CD14-positive monocyte (primary cell): ENCODE measurements at regions not wholly inside any gene's neighbourhood (a gene's known extent, or its start where the extent isn't known, plus 50 kb on each side); places are given as distances from the start of the nearest gene placed in this dataset.

Experiments
- DNase-seq, 3 donors: peaks; one replicate each; pipeline ENCODE4 v3.0.0-alpha.2; 2011 to 2022
- H2AFZ ChIP-seq: 2 replicates; pipeline ENCODE4 v1.6.0; 2012; ENCODE audit warnings: mild to moderate bottlenecking, low read depth, low read length, inconsistent platforms; ENCODE audit not compliant: insufficient read depth, poor library complexity, severe bottlenecking
- H3K27ac ChIP-seq, 2 donors: 1 replicate in 1 of 2; 2 replicates in 1 of 2; pipeline ENCODE4 v1.5.1; 2012 to 2013; ENCODE audit warnings: low read length in 2 of 2, control low read depth in 1 of 2, inconsistent platforms in 1 of 2, low read depth in 1 of 2, mild to moderate bottlenecking in 1 of 2
- H3K27me3 ChIP-seq, 2 donors: one replicate each; pipeline versions ENCODE4 v1.6.0 to v1.6.1; 2011 to 2013; ENCODE audit warnings: low read length in 2 of 2; ENCODE audit not compliant: control insufficient read depth in 2 of 2, insufficient read depth in 2 of 2
- H3K36me3 ChIP-seq, 2 donors: replicated peaks in 1 of 2; 1 replicate in 1 of 2; 2 replicates in 1 of 2; pipeline versions ENCODE4 v1.5.1 to v1.6.1; 2012 to 2013; ENCODE audit warnings: low read length in 2 of 2, control low read depth in 1 of 2, inconsistent platforms in 1 of 2, mild to moderate bottlenecking in 1 of 2; ENCODE audit not compliant: insufficient read depth in 2 of 2, control insufficient read depth in 1 of 2
- H3K4me1 ChIP-seq, 2 donors: 1 replicate in 1 of 2; 2 replicates in 1 of 2; pipeline versions ENCODE4 v1.5.1 to v1.6.1; 2012 to 2013; ENCODE audit warnings: low read length in 2 of 2, control low read depth in 1 of 2, inconsistent platforms in 1 of 2, mild to moderate bottlenecking in 1 of 2, moderate library complexity in 1 of 2; ENCODE audit not compliant: insufficient read depth in 2 of 2, control insufficient read depth in 1 of 2
- H3K4me2 ChIP-seq: replicated peaks from 2 replicates; pipeline ENCODE3; 2012; ENCODE audit warnings: low read length, moderate library complexity, mild to moderate bottlenecking; ENCODE audit not compliant: poor library complexity, severe bottlenecking; ENCODE audit errors: extremely low read depth
- H3K4me3 ChIP-seq, 3 experiments: fragments of 200-600 bp in 1 of 3; sonication (generic) in 1 of 3; replicated peaks in 1 of 3; 1 replicate in 2 of 3; 2 replicates in 1 of 3; pipeline ENCODE4 v1.5.1; 2011 to 2013; ENCODE audit warnings: low read length in 3 of 3, mild to moderate bottlenecking in 3 of 3, control low read depth in 2 of 3, low read depth in 2 of 3, inconsistent platforms in 1 of 3, moderate library complexity in 1 of 3
- H3K79me2 ChIP-seq: 2 replicates; pipeline ENCODE4 v1.6.0; 2012; ENCODE audit warnings: mild to moderate bottlenecking, control low read depth, inconsistent platforms, low read length, moderate library complexity; ENCODE audit not compliant: insufficient read depth
- H3K9ac ChIP-seq: 2 replicates; pipeline ENCODE4 v1.6.0; 2017; ENCODE audit warnings: low read length, mild to moderate bottlenecking; ENCODE audit not compliant: insufficient read depth, poor library complexity, severe bottlenecking
- H3K9me3 ChIP-seq, 2 donors: replicated peaks in 1 of 2; 1 replicate in 1 of 2; 2 replicates in 1 of 2; pipeline versions ENCODE4 v1.5.1 to v1.6.1; 2012 to 2013; ENCODE audit warnings: low read length in 2 of 2, control low read depth in 1 of 2; ENCODE audit not compliant: control insufficient read depth in 1 of 2, insufficient read depth in 1 of 2
- H4K20me1 ChIP-seq: 2 replicates; pipeline ENCODE4 v1.6.0; 2012; ENCODE audit warnings: mild to moderate bottlenecking, low read length, control low read depth, moderate library complexity; ENCODE audit not compliant: insufficient read depth
- H3K27ac Mint-ChIP-seq, 7 donors: one replicate each; pipeline ENCODE4 v1.8.0; 2020; ENCODE audit warnings: mild to moderate bottlenecking in 7 of 7, mixed read lengths in 7 of 7, moderate library complexity in 6 of 7, inconsistent platforms in 2 of 7
- H3K27me3 Mint-ChIP-seq, 3 donors: one replicate each; pipeline ENCODE4 v1.8.0; 2021 to 2022; ENCODE audit warnings: low read depth in 3 of 3, mild to moderate bottlenecking in 3 of 3, mixed read lengths in 3 of 3, moderate library complexity in 3 of 3, inconsistent platforms in 1 of 3
- H3K36me3 Mint-ChIP-seq, 2 donors: one replicate each; pipeline ENCODE4 v1.8.0; 2020; ENCODE audit warnings: mixed read lengths in 2 of 2, inconsistent platforms in 1 of 2, mild to moderate bottlenecking in 1 of 2
- H3K4me1 Mint-ChIP-seq: one replicate; pipeline ENCODE4 v1.8.0; 2020; ENCODE audit warnings: mild to moderate bottlenecking, mixed read lengths
- H3K4me3 Mint-ChIP-seq, 2 donors: one replicate each; pipeline ENCODE4 v1.8.0; 2020; ENCODE audit warnings: mild to moderate bottlenecking in 2 of 2, mixed read lengths in 2 of 2, moderate library complexity in 1 of 2
- H3K9me3 Mint-ChIP-seq, 7 donors: one replicate each; pipeline ENCODE4 v1.8.0; 2020 to 2022; ENCODE audit warnings: mixed read lengths in 7 of 7, mild to moderate bottlenecking in 6 of 7, moderate library complexity in 6 of 7, inconsistent platforms in 2 of 7
- WGBS: methylation state at CpG from one replicate; pipeline ENCODE4 v1.1.5; 2013; ENCODE audit warnings: missing lambda C conversion rate; ENCODE audit not compliant: insufficient coverage; 5-methylcytosine and 5-hydroxymethylcytosine counted together
- intact Hi-C, 2 donors: fragments of 100-400 bp; cut with micrococcal nuclease; formaldehyde crosslinking; loops; one replicate each; pipeline versions ENCODE4 v1.15.0 to v1.15.1; 2023
- TF ChIP-seq, protein P1 (sequence below): fragments of 200-600 bp; IDR thresholded peaks from one replicate; pipeline ENCODE4 v1.8.0; 2022; ENCODE audit warnings: antibody characterized with exemption, mild to moderate bottlenecking

DNA sequence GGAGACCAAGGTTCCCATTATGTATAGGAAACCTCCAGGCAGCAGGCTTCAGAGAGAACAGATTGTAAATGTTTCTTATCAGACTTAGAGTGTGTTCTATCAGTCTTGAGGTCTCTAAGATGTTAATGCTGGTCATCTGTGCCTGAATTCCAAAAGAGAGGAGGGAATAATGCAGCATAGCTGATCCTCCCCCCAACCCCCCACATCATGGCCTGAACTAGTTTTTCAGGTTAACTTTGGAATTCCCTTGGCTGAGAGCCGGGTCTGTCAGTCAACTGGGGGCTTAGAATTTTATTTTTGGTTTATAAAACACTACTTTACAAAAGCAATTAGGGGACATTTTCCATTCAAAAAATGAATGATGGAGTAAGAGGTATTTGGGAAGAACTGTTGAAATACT, 184.3 kb downstream of the NEBL start:
- H3K27me3 ChIP-seq, result no peaks in the 10 kb centered on the region
- Mint-ChIP-seq H3K27me3 (peaks cover 0 to 2% (median 0%) of the 10 kb centered on the region in 3 donors), H3K36me3 (no peaks in the 10 kb centered on the region), H3K9me3 (peaks cover 5 to 18% (median 9%) of the 10 kb centered on the region in 7 donors), H3K27ac (no peak overlapping the region), H3K4me1 (no peaks in the 10 kb centered on the region), H3K4me3 (no peak overlapping the region)
- no peaks in the 10 kb centered on the region for H3K36me3 ChIP-seq
- H3K79me2 ChIP-seq, result no peaks in the 10 kb centered on the region
- no peaks in the 10 kb centered on the region for H3K4me1 ChIP-seq
- no CpG with 5 or more reads among the region's 1 CpG for WGBS
- no peak overlapping the region for H3K27ac ChIP-seq
- no peaks in the 10 kb centered on the region for H4K20me1 ChIP-seq
- no peak overlapping the region for H3K9ac ChIP-seq
- intact Hi-C loops, result no loop called here
- H3K4me2 ChIP-seq, result no peak overlapping the region
- peaks cover 6 to 10% of the 10 kb centered on the region in 2 donors for H3K9me3 ChIP-seq
- no peak overlapping the region for H3K4me3 ChIP-seq
- TF ChIP-seq, protein P1, sequence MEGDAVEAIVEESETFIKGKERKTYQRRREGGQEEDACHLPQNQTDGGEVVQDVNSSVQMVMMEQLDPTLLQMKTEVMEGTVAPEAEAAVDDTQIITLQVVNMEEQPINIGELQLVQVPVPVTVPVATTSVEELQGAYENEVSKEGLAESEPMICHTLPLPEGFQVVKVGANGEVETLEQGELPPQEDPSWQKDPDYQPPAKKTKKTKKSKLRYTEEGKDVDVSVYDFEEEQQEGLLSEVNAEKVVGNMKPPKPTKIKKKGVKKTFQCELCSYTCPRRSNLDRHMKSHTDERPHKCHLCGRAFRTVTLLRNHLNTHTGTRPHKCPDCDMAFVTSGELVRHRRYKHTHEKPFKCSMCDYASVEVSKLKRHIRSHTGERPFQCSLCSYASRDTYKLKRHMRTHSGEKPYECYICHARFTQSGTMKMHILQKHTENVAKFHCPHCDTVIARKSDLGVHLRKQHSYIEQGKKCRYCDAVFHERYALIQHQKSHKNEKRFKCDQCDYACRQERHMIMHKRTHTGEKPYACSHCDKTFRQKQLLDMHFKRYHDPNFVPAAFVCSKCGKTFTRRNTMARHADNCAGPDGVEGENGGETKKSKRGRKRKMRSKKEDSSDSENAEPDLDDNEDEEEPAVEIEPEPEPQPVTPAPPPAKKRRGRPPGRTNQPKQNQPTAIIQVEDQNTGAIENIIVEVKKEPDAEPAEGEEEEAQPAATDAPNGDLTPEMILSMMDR, result no peak
- DNase-seq, result no peak
- no peak overlapping the region for H2AFZ ChIP-seq

DNA sequence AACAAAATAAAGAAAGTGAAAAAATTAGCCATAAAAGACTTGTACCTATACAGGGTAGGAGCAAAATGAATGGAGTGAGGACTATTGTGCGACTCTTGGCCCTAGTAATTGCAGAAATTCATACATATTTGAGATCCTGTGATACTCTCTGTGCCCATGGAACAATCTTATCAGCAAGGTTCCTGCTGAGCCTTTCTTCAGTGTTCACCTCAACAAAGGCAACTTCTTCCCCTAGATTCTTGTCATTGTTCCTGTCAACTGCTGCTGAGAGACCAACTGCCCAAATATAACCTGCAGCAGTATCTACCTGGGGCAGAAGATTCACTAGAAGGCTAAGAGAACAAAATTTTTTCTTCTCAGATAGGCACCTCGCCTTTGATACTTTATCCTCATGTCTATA, 187.4 kb downstream of the NEBL start:
- H3K4me3 ChIP-seq, result no peak overlapping the region
- Mint-ChIP-seq H3K4me1 (no peaks in the 10 kb centered on the region), H3K9me3 (peaks cover 2 to 18% (median 10%) of the 10 kb centered on the region in 7 donors), H3K4me3 (no peak overlapping the region), H3K36me3 (no peaks in the 10 kb centered on the region), H3K27me3 (peaks cover 0 to 2% (median 0%) of the 10 kb centered on the region in 3 donors), H3K27ac (no peak overlapping the region)
- no peak overlapping the region for H2AFZ ChIP-seq
- H3K79me2 ChIP-seq, result no peaks in the 10 kb centered on the region
- TF ChIP-seq, protein P1, result no peak
- intact Hi-C loops, result no loop called here
- DNase-seq, result no peak
- no peak overlapping the region for H3K27ac ChIP-seq
- WGBS, result no CpG with 5 or more reads among the region's 2 CpGs
- peaks cover 6 to 15% of the 10 kb centered on the region in 2 donors for H3K9me3 ChIP-seq
- H3K36me3 ChIP-seq, result no peaks in the 10 kb centered on the region
- no peak overlapping the region for H3K4me2 ChIP-seq
- no peaks in the 10 kb centered on the region for H4K20me1 ChIP-seq
- H3K27me3 ChIP-seq, result no peaks in the 10 kb centered on the region
- no peaks in the 10 kb centered on the region for H3K4me1 ChIP-seq
- H3K9ac ChIP-seq, result no peak overlapping the region
